Dermis blood vessel endothelial cell (primary cell): ENCODE measurements at regions not wholly inside any gene's neighbourhood (a gene's known extent, or its start where the extent isn't known, plus 50 kb on each side); places are given as distances from the start of the nearest gene placed in this dataset.

Experiments used
- DNase-seq: peaks from one replicate; pipeline ENCODE4 v3.0.0; 2010

DNA sequence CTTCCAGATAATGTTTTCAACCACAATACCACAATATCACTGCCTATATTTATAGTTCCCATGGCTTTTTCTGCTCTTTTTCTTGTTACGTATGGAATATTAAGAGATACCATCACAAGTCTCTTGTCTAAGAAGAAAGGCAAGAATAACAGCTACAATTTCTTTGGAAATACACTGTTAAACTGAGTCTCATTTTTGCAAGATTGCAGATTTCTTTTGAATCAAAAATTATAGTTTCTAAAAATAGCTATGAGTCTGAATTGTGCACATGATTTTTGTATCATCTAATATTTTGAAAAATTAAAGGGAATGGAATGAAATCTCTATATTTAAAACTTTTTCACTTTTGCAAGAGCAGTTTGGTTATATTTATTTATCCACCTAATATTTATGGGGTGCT lies 1120.8 kb downstream of the EFNB2 start:
- DNase-seq: no peak

DNA sequence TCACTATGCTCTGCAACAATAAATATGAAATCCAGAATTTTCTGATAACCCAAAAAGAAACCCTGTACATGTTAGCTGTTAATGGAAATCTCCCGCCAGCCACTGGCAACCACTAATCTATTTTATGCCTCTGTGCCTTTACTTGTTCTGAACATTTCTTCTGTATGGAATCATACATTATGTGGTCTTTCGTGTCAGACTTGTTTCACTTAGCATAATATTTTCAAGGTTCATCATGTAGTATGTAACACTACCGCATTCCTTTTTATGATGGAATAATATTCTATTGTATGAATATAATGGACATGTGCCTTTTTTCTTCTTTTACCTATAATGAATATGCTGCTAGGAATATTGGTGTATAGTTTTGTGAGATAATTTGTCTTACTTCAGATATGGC lies 1123.3 kb downstream of the EFNB2 start:
- DNase-seq: no peak

DNA sequence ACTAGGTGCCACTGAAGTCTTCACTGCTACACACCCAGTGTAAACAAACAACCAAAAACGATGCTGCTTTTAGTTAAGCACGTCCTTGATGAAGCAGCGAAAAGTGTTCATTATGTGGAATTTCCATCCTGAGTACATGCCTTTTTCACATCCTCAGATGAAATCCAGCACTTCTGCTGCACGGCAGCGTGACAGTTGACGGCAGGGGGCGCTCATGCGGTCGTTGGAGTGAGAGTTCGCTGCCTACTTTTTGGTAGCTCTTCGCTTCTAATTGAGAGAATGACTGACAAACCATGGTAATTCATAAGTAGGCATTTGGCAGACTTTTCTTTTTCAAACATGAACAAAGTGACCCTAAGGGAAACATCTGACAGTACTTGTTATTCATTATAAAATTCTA lies 1124.9 kb downstream of the EFNB2 start:
- DNase-seq: peak; percentile 64

DNA sequence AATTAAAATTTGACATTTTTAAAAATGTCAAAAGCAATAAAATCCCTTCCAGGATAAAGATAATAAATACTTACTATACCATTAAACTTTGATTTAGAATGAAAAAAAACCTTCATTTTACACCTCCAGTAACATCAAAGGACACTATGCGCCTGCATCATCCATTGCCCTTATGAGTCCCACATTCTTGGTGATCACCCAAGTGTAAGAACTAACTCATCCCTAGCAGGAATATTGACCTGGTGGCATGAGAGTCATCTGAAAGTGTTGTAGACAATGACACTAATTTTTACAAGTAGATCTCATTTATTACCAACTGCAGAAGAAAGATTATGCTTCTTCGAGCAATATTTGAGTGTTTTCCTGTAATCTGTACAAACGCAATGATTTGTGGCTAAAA lies 1128.9 kb downstream of the EFNB2 start:
- no peak for DNase-seq

DNA sequence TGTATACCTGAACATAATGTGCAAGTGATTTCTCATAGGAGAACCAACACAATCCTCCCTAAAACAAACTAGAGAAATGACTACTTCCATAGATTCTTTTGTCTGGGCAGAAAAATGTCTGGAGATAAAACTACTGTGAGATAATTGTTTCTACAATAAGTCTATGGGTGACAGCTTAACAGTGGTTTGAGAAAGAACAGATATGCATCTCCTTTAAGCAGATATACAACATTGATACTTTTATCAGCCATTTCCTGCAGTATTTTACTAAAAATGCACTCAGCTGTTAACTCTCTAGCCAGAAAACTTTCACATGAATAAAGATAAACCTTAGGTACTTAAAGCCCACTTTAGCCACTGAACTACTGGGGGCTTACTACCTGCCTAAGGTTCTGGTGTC lies 1132.4 kb downstream of the EFNB2 start:
- no peak for DNase-seq

DNA sequence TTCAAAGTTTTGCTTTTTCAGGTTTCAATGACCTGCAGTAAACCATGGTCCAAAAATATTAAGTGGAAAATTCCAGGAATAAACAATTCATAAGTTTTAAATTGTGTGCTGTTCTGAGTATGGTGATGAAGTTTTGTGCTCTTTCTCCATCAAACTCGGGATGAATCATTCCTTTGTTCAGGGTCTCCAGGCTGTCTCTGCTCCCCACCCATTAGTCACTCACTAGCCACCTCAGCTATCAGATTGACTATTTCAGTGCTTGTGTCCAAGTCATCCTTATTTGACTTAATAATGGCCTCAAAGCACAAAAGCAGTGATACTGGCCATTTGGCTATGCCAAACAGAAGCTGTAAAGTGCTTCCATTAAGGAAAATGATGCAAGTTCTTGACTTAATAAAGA lies 1140.4 kb downstream of the EFNB2 start:
- DNase-seq: no peak

DNA sequence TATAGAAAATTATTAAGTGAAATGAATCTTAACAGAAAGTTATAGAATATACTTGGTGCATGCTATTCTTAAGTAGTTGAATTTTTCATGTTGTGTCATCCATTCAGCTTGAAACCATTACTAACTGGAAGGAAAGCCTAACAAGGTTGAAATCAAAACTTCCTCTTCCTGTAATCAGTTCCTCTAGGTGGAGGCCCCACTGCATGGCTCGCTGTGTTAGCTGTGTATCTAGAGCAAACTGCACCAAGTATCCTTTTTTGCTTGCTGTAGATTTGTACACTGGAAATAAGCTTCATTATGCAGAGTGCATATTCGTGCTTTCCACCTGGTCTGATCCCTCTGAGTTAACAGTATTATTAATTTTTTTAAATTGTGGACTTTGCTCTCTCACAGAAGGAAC lies 1146.1 kb downstream of the EFNB2 start:
- DNase-seq: no peak

DNA sequence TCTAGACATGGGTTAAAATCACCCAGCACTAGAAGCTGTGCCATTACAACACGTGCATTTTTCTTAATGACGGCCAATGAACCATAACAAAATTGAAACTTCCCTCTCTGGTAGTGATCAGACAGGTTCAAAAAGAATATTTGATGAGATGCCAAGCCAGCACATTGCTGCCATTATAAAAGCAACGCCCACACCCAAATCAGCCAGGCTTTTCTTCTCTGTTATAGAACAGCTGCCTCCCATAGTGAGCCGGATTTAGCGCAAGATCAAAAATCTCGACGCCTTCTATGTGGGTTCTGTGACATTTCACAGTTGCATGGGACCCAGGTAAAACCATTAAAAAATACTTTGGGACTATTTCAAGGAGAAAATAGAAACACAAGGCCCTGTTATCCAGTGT lies 1158.0 kb downstream of the EFNB2 start:
- no peak for DNase-seq

DNA sequence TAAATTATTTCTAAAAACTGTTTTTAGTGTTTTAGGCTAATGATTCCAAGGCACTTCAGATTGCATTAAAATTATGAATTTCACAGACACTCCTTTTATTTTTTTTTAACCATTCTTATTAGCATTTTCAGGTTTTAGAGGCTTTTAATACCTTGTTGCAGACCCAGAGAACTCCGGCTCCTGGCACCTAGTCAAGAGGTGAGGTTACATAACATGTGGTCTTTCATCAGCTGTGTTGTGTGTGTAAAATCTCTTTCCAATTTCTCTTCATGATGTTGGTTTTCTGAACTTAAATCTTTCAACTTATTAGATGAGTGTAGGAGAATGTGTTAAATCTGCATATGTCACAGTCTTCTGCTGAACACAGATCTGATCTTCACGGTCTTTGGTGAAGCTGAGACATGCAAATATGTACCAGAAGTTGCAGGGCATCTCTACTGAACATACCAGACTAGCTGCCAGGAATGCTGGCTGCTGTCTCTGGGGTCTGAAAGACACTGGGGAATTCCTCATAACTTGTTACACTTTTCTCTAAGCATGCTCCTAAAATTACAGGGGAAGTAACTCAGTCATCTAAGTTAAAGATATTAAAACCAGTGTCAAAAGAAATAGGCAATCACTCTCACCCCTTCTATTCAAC lies 1165.3 kb downstream of the EFNB2 start:
- DNase-seq: no peak

DNA sequence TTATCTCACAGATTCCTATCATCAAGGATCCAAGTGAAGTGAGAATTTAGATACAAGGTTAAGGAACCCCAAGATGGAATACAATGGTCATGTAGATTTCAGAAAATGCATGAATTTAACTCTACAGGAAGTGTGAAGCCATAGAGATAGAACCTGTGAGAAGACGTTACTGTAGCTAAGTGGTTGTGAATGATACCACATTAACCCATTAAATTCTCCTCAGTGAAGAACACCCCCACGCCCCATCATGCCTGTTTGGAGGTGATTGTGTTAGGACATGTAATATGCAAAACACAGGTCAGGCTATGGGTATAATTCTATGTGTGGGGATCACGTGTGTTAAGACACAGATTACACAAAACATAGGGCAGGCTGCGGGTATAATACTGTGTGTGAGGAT lies 1166.7 kb downstream of the EFNB2 start:
- DNase-seq: no peak

DNA sequence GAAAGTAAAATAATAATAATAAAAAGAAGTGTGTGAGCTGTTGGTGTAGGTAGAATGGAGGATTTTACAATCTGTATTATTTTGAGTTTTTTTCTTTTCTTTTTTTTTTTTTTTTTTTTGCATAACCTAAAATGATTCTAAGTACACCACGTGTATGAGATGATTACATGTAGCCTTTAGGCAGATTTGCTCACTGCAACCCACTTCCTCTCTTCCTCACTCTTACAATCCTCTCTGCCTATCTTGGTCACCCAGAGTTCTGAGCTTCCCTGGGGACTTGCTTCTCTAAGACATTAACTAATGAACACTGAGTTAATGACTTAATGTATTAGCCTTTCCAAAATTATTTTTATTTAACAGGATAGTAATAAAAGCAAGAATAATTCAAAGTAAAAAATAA lies 1169.6 kb downstream of the EFNB2 start:
- DNase-seq: no peak

DNA sequence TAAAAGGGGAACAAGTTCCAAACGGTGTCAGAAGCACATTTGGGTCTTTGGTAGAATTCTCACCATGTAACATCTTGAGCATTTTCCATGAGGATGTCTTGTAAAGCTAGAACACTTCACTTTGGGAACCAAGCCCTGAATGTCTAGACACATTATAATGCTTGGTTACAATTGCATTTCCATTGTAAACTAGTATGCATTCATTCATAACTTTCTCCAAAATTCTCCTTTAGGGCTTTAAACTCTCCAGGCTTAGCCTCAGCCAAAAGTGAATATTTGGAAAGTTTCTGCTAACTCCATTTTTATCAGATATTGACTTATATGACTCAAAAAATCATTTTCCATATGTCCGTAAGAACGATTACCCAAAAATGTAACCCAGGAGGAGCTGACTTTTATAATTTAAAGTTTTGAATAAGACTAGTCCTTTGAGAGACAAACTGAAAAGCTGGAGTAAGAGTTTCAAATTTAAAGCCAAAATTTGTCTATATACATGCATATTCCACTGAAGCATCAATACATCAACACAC lies 1170.4 kb downstream of the EFNB2 start:
- no peak for DNase-seq

DNA sequence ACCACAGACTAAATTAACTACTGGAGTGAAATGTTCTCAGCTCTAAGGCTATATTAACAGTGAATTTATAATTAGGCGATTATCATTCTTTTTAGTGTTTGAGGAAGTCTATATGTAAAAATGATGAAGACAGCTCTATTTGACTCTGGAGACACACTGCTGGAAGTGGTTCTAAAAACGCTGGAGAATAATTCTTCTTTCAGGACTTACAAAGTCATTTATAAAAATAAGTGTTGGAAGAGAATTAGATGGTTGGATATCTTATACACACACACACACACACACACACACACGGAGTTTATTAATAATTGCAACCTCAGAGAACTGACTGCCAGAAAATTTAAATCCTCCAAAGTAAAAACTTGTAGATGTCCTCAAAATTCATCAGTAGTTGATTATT lies 1171.3 kb downstream of the EFNB2 start:
- DNase-seq: no peak

DNA sequence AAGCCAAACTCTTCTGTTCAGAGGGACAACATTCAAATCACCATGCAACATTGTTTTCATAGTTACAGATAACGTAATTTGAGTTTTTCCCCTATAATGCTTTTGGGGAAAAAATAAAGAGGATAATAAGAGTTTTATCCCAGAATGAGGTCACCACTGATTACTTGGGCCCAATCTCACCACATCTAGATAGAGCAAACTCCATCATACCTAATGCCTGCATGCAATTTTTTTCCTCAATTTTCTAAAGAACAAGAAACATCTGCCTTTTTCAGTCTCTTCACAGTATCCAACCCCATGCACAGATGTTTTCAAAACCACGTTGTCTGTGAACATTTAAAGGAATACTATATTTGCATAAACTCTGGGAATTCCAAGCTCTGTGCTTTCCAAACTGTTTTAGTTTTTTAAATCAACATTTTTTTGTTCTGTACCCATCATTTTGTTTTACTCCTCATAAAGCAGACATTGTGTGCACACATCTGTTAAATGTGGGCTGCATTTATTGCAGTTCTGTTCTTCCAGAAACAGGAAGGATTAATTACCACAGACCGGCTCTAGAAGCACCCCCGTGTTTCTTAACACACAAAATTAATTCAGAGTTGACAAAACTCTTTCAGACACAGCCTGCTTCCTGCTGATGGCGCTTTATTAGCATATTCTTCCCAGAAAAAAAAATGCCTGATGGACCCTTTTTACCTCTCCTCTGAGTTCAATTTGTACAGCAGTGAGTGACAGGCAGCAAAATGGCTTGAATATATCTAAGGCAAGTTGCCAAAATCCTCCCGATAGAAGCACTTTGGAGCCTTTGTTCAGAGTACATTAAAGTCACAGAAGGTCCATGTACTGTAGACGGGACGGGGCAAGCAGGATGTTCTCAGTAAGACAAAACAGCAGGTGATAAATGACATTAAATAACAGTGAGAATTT lies 1171.9 kb downstream of the EFNB2 start:
- peak; percentile 4 for DNase-seq

DNA sequence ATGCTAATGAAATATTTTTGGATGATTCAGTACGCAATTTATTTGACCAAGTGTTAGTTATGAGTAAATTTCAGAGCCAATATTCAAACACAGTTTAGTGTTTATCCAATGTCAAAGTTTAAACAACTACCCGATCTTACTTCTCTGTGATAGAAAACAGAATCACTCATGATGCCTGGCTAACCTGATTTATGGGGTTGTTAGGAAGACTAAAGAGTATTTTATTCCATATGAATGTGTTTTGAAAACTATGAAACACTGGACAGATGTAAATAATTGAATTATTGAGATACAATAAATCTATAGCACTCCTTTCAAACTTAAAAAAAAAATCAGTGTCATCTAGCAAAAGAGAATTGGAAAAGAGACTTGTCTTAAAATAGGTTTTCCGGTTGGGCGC lies 1181.8 kb downstream of the EFNB2 start:
- no peak for DNase-seq

DNA sequence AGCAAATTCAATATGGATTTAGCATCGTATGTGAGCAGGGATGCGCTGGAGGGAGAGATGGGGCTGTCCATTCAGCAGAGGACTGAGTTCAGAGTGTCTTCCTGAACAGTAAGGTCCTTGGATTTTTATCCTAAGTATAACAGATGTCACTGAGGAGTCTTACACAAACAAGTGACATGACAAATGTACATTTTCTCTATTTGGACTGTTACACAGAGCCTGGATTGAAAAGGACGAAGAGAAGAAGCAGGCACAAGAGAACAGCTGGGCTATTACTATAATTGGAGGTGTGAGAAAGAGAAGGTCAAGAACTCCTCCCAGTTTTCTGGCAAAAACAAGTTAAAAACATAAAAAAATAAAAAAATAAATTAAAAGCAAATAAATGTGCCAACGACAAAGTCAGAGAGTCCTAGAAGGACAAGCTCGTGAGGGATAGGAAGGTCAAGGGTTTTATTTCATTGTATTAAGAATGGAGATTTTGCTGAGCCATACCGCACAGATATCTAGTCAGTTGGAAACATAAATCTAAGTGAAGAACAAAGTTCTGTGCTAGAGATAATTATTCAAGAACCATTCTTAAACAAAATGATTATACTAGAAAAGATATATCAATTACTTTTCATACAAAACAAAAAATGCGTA lies 1186.3 kb downstream of the EFNB2 start:
- no peak for DNase-seq

DNA sequence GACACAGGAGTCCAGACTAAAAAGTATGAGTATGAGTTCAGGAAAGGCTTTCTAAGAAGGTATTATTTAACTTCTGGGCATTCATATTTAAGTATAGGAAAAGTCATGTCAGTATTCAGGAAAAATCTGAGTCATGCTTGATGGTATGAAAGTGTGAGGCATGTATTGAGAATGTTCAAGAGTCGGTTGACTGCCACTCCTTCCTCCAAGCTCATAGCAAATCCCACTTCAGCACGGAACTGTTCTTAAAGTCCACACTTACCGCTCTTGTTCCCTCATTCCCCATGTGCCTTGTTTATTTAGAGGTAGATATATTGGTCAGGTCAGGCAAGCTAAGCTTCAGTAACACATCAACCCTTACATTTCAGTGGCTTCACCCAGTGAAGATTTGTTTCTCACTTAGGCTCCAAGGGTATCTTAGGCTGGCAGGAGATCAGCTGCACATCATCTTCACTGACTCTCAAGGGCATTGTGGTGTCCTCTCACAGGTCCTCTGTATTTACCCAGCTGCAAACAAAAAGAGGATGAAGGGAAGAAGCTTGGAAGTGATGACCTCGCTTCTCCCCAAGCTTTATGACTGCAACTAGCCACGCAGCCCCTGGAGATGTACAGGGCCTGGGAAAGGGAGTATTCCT lies 1189.2 kb downstream of the EFNB2 start:
- no peak for DNase-seq

DNA sequence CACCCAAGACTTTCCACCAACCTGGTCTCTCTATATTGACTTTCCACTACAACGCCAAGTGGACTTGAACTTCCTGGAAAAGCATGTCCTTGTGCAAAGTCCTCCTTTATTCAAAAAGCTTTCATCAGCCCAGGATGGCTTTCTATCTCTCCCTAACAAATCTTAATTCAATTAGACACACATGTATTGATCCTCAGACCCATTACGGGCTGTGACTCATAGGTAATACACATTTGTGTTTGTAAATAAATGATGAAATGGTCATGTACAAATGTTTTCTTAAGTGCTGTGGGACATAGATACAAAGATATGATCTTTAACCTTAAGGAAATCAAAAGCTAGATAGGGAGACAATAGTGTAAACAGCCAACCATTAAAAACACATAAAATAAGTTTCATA lies 1189.7 kb downstream of the EFNB2 start:
- no peak for DNase-seq

DNA sequence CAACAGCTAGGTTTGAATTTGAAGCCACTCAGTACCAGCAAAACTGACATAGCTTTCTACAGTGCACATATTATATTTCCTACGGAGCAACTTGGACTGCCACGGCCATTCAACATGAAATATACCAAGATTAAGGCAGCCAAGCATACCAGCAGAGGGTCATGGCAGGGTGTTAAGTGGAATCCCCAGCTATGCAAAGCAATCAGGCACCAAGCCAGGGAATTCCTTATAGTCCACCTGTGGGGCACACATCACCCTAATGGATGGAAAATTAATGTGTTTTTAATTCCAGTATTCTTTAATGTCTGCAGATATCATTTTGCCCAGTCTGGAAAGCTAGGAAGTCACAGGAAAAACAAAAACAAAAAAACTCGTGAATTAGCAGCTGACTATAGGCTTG lies 1190.3 kb downstream of the EFNB2 start:
- DNase-seq: no peak

DNA sequence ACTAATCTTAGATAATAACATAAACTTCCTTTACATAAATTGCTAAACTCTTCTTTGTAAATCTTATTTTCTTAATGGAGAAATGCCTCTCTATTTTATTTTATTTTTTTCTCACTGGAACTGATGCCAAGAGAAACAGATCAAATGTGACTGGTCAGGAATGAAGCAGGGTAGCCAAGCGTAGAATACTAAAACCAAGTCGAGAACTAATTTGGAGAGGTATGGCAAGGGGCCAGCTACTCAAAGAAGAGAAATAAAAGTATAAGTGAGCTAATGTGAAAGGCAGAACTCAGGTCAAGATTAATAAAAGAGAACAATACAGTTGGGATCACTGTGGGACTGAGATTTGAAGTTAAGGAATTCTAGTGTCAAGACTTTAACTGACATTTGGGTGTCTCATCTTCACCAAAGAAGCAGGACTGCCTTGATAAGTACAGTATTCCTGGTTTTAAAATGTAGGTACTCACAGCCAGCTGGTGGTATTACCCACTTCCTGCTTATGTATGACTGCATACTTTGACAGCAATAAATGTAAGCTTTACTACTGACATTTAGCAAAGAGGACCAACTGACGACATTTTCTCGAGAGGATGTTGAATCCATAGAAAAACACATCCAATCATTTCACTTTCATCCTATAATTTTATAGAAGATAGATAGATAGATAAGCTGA lies 1192.2 kb downstream of the EFNB2 start:
- DNase-seq: no peak

DNA sequence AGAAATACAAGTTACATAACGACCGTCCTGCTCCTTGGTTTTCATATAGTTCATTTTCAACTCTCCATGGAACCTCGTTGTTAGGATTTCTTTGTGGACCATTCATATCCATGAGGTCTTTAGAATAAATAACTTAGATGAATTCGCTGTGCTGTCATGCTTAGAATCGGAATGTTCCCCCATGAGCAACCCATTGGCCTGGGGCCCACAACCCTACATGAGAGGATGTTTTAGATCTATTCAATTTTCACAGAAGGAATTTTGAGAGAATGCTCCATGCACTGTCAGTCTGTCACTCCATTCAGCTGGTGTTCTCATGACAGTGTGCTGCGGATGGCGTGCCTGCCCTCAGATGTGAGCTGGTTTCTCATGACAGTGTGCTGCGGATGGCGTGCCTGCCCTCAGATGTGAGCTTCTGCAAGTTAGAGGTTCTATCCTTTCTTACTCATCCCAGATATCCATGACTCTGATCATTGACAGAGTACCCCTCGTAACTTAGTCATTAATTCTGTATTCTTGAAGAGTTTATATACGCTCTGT lies 1193.1 kb downstream of the EFNB2 start:
- DNase-seq: no peak

DNA sequence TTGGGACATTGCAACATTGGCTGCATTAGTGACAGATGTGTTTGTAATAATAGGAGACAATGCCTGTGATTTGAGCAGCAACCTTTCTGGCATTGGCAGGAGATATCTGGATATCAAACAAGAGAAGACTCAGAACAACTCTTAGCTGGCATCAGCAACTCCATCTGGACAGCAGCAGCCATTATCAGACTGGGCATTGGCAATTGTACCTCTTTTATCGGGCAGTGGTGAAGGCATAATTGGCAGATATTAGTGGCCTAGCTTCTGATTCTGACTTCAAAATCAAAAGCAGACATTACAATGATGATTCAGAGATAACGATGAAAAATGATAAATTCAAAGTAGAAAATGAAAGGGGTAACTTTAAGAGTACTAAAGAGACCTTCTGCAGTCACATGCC lies 1193.7 kb downstream of the EFNB2 start:
- DNase-seq: no peak
